Upper lobe of left lung (tissue), 4 donors: ENCODE measurements at regions not wholly inside any gene's neighbourhood (a gene's known extent, or its start where the extent isn't known, plus 50 kb on each side); places are given as distances from the start of the nearest gene placed in this dataset.

Experiments used
- CTCF ChIP-seq, 6 experiments: fragments of 450-650 bp in 4 of 6; fragments of 200-600 bp in 2 of 6; sonication (generic) in 2 of 6; IDR thresholded peaks; one replicate each; pipeline ENCODE4 v1.5.1; 2016 to 2019; ENCODE audit warnings: antibody characterized with exemption in 6 of 6
- EP300 ChIP-seq, 4 donors: sonication (generic); formaldehyde crosslinking; IDR thresholded peaks; one replicate each; pipeline ENCODE4 v1.5.1; 2017; ENCODE audit warnings: antibody characterized with exemption in 4 of 4, control low read depth in 2 of 4
- POLR2A ChIP-seq, 4 donors: fragments of 450-650 bp; IDR thresholded peaks; one replicate each; pipeline ENCODE4 v1.5.1; 2016 to 2017; ENCODE audit warnings: antibody characterized with exemption in 4 of 4, mild to moderate bottlenecking in 2 of 4
- POLR2AphosphoS5 ChIP-seq, 2 donors: sonication (generic); formaldehyde crosslinking; IDR thresholded peaks; one replicate each; pipeline ENCODE4 v1.5.1; 2017; ENCODE audit warnings: antibody characterized with exemption in 2 of 2

DNA sequence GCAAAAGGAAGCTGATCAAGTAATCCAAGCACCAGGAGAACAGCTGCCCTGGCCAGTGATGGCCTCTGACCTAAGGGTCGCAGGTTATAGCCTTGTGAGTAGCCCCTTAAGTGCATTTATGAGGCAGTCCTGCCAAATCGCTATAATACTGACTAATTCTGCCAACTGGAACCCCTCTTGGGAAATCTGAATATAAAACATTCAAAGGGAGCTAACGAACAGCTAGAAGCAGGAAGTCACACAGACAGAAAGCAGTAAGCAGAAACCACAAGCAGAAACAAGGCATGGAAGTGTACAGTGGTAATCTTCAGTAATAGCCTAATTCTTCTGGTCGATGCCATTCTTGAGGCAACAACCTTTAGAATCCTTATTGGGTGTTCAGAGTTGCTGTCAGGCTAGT, 521.3 kb downstream of the METTL4 start:
- TF ChIP-seq CTCF (IDR thresholded peaks at IDR 0.05): no peak
- no peak for TF ChIP-seq POLR2A (IDR thresholded peaks at IDR 0.05)
- no peak for TF ChIP-seq EP300 (IDR thresholded peaks at IDR 0.05)
- TF ChIP-seq POLR2AphosphoS5 (IDR thresholded peaks at IDR 0.05): no peak
